T-helper 2 cell treated with Interferon-gamma antibody and Interleukin-4, amounts not matched to agents 5 μg/mL and 100 μg/mL, for 36 hours (primary cell): ENCODE measurements at regions not wholly inside any gene's neighbourhood (a gene's known extent, or its start where the extent isn't known, plus 50 kb on each side); places are given as distances from the start of the nearest gene placed in this dataset.

ENCODE experiments used
- DNase-seq: peaks from one replicate; pipeline ENCODE4 v3.0.0; 2021; ENCODE audit warnings: low spot score
- H3K27ac Mint-ChIP-seq: one replicate; pipeline ENCODE4 v1.8.0; 2021; ENCODE audit warnings: mild to moderate bottlenecking, mixed read lengths
- H3K27me3 Mint-ChIP-seq: one replicate; pipeline ENCODE4 v1.8.0; 2021; ENCODE audit warnings: low read depth, mixed read lengths
- H3K36me3 Mint-ChIP-seq: one replicate; pipeline ENCODE4 v1.8.0; 2021; ENCODE audit warnings: low read depth, mixed read lengths
- H3K4me1 Mint-ChIP-seq: one replicate; pipeline ENCODE4 v1.8.0; 2021; ENCODE audit warnings: low read depth, mixed read lengths
- H3K4me3 Mint-ChIP-seq: one replicate; pipeline ENCODE4 v1.8.0; 2022; ENCODE audit warnings: mild to moderate bottlenecking, moderate library complexity, mixed read lengths
- H3K9me3 Mint-ChIP-seq: one replicate; pipeline ENCODE4 v1.8.0; 2021; ENCODE audit warnings: mixed read lengths

DNA sequence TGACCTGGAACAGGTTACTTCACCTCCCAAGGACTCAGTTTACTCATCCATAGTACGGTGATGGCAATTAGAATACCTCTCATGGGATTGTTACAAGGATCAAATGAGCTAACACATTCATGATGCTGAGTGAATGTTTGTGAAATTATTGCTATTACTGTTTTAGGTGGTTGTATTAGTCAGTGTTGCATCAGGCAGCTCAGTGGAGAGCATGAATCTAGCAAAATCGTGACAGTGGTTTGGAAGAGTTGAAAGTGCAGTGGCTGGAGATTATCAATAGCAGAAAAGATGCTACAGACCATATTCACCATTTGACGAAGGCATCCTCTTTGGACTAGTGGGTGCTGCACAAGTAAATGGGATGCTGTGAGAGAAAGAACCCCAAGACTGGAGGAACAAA lies 50.4 kb upstream of the CTNNBL1 start:
- no peaks in the 10 kb centered on the region for H3K9me3 Mint-ChIP-seq
- H3K4me3 Mint-ChIP-seq, result no peak overlapping the region
- H3K36me3 Mint-ChIP-seq, result no peaks in the 10 kb centered on the region
- H3K4me1 Mint-ChIP-seq, result no peaks in the 10 kb centered on the region
- H3K27me3 Mint-ChIP-seq, result peaks cover 17% of the 10 kb centered on the region
- DNase-seq, result no peak
- H3K27ac Mint-ChIP-seq, result no peak overlapping the region

DNA sequence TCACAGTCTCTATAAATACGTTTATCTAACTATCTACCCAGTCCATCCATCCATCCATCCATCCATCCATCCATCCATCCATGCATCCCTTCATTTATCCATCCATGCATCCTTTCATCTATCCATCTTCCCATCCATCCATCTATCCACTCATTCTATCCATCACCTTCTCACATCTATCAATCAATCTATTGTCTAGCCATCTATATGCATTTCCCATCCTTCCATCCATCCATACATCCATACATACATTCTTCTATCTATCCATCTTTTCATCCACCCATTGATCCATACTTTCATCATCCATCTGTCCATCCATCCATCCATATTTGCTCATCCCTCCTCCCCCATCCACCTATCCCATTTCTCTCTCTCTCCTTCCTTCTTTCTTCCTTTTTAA lies 51.6 kb upstream of the CTNNBL1 start:
- no peak for DNase-seq

DNA sequence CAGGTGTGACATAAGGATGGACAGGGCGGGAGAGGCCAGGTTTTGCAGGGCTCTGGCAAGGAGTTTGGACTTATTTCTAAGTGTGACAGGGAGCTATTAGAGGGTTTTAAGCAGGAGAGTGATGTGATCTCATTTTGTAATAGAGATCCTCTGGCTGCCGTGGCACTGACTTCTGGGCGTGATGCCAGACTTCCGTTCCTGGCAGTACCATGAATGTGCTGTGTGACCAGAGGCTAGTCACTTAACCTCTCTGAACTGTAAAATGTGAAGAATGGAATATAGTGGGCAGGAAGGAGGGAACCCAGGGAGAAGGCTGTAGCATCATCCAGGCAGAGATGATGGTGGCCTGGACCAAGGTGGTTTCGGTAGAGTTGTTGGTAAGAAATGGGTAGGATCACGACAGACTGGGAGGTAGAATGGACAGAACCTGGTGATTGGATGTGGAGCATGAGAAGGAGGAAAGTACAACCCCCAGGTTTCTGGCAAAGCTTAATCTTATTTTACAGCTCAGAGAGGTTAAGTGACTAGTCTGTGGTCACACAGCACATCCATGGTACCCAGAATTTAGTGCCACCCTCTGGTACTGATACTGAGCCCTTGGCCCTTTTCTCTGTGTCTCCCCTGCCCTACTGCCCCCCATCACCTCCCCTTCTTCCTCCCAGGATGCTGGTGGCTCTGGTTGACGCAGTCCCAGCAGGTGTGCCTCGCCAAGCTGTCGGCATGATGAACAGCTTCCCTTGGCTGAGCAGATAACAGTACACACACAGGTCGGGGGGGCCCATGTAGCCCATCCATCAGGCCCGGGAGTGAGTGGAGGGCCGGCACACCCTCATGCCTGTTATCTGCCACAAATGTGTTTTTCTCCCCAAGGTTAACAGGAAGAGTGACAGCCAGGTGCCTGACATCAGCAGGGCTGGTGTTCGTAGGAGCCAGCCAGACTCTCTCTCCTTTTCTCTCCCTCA lies 52.9 kb upstream of the CTNNBL1 start:
- H3K4me3 Mint-ChIP-seq, result no peak overlapping the region
- peaks cover 15% of the 10 kb centered on the region for H3K27me3 Mint-ChIP-seq
- no peaks in the 10 kb centered on the region for H3K36me3 Mint-ChIP-seq
- H3K9me3 Mint-ChIP-seq, result no peaks in the 10 kb centered on the region
- DNase-seq, result no peak
- no peaks in the 10 kb centered on the region for H3K4me1 Mint-ChIP-seq
- no peak overlapping the region for H3K27ac Mint-ChIP-seq

More for the DNA sequence above, 51.6 kb upstream of the CTNNBL1 start:
- no peak overlapping the region for H3K27ac Mint-ChIP-seq
- no peaks in the 10 kb centered on the region for H3K4me1 Mint-ChIP-seq
- no peaks in the 10 kb centered on the region for H3K36me3 Mint-ChIP-seq
- H3K9me3 Mint-ChIP-seq, result no peaks in the 10 kb centered on the region
- no peak overlapping the region for H3K4me3 Mint-ChIP-seq
- H3K27me3 Mint-ChIP-seq, result peaks cover 15% of the 10 kb centered on the region

DNA sequence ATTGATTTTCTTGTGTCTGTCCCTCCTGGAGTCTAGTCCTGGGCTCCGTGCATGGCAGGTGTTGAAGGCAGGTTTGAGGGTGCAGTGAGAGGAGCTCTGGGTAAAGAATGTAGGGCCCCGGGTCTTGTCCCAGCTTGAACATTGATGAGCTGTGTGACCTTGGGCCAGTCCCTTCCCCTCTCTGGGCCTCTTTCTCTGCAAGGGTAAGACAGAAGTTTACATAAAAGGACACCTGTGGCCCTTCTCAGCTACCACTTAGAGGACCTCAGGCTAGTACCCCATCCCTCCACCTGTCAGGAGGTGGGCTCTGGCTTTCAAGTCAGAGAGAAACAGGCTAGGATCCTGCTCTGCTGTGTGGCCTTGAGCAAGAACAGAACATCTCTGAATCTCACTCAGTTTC lies 55.3 kb upstream of the CTNNBL1 start:
- no peak for DNase-seq
- Mint-ChIP-seq H3K36me3 (no peaks in the 10 kb centered on the region), H3K9me3 (peaks cover 5% of the 10 kb centered on the region), H3K27me3 (peaks cover 15% of the 10 kb centered on the region), H3K27ac (no peak overlapping the region), H3K4me3 (no peak overlapping the region), H3K4me1 (no peaks in the 10 kb centered on the region)

DNA sequence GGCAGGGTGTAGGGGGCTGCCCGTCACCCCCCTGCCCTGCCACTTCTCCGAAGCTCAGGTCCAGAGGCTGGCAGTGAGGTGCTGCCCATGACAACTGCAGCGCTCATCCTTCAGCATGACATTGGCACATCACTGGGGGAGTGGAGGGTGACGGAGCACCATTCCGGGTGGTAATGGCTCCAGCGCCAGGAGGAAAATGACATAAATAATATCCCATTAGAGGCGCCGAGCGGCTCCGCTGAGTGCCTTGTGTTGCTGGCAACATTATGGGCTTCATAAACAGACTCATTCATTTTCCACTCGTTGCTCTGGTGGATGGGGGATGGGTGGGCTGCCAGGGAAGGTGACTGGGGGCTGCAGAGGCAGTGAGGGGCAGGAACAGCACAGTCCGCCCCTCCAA lies 56.9 kb upstream of the CTNNBL1 start:
- no peak overlapping the region for H3K4me3 Mint-ChIP-seq
- H3K4me1 Mint-ChIP-seq, result no peaks in the 10 kb centered on the region
- H3K9me3 Mint-ChIP-seq, result peaks cover 5% of the 10 kb centered on the region
- no peak overlapping the region for H3K27ac Mint-ChIP-seq
- peaks cover 9% of the 10 kb centered on the region for H3K27me3 Mint-ChIP-seq
- DNase-seq, result no peak
- no peaks in the 10 kb centered on the region for H3K36me3 Mint-ChIP-seq

DNA sequence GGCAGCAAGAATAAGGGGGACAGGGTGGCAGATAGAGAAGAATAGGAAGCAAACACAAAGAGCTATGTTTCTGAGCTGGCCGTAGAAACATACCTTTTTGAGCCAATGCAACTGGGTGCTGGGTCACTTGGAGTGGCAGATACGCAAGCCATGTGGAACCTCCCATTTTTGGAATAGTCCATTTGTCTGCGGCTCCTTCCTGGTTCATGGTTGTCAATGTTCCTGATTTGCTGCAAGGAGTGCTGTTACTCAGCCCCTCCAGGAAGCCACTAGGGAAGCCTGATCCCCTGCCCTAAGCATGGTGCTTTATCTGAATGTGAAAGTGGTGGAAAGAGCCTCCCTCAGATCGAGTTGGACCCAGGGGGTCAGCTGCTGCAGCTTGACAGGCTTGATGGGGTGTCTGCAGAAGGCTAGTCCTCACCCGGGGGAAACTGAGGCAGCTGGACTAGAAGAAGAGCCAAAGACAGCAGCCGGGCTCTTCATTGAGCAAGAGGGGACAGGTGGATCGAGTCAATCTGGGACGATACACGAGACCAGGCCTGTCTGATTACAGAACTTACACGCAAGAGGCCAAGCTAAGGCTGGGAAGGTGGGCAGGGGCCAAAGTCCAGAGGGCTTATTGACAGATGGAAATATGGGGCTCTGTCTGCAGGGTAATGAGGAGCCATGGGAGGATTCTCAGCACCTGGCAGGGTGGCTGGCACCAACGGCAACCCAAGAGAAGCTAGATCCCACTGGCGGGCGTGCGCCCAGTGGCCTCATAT lies 57.4 kb upstream of the CTNNBL1 start:
- Mint-ChIP-seq H3K27ac (no peak overlapping the region), H3K9me3 (peaks cover 5% of the 10 kb centered on the region), H3K4me1 (no peaks in the 10 kb centered on the region), H3K27me3 (peaks cover 7% of the 10 kb centered on the region), H3K36me3 (no peaks in the 10 kb centered on the region), H3K4me3 (no peak overlapping the region)
- no peak for DNase-seq

DNA sequence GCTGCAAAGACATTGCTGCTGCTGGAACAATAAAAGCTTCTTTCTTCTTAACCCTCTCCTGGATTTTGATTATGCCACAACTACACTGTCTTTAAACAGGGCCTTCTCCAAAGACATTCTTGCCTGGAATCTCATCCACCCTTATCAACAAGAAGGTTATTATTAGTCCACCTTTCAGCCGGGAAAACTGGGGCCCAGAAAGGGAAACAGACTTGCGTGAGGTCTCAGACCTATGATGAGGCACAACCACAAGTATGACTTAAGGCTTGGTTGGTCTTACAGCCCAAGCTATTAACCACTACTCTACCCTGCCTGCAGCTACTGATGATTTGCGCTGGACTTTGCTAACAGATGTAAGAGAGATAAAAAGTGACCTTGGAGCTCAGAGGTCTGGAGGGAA lies 62.8 kb upstream of the CTNNBL1 start:
- Mint-ChIP-seq H3K9me3 (peaks cover 5% of the 10 kb centered on the region), H3K27me3 (peaks cover 13% of the 10 kb centered on the region), H3K27ac (no peak overlapping the region), H3K36me3 (no peaks in the 10 kb centered on the region), H3K4me1 (no peaks in the 10 kb centered on the region), H3K4me3 (no peak overlapping the region)
- no peak for DNase-seq

DNA sequence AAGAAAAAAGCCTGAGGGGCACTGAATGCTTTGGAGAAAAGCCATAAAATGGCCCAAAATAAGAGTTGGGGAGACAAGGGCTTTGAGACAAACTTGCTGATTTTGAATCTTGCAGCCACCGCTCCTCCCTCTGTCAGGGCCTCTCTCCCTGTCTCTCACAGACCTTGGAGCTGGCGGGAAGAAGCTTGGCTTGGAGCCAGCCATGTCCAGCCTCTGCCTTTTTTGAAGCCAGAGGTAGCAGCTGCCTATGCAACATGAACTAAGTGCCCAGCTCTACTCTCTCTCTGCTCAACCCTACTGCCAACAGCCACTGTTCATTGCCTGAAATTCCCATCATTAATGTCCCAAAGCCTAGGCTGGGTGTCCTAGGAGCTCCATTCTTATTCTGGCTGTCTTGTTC lies 63.7 kb upstream of the CTNNBL1 start:
- no peaks in the 10 kb centered on the region for H3K36me3 Mint-ChIP-seq
- no peaks in the 10 kb centered on the region for H3K9me3 Mint-ChIP-seq
- H3K4me1 Mint-ChIP-seq, result no peaks in the 10 kb centered on the region
- H3K27me3 Mint-ChIP-seq, result peaks cover 13% of the 10 kb centered on the region
- no peak for DNase-seq
- no peak overlapping the region for H3K27ac Mint-ChIP-seq
- H3K4me3 Mint-ChIP-seq, result no peak overlapping the region

DNA sequence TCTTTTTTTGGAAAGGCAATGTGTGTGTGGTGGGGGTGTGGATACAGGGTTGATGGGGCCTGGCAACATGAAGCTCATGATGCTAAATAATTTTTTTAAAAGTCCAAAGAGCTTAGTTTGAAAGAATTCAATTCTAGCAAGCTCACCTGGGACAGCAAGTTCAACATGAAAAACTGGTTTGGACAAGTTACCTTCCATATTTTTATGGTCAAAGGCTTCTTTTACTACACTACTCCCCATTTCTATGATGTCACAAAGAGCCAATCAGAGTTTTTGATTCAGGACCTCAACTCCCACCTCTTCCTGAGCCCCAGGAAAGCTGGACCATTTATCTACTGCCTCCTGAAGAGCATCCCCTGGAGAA lies 66.1 kb upstream of the CTNNBL1 start:
- no peak for DNase-seq
- Mint-ChIP-seq H3K4me3 (no peak overlapping the region), H3K27me3 (peaks cover 13% of the 10 kb centered on the region), H3K36me3 (no peaks in the 10 kb centered on the region), H3K4me1 (no peaks in the 10 kb centered on the region), H3K9me3 (no peaks in the 10 kb centered on the region), H3K27ac (no peak overlapping the region)

DNA sequence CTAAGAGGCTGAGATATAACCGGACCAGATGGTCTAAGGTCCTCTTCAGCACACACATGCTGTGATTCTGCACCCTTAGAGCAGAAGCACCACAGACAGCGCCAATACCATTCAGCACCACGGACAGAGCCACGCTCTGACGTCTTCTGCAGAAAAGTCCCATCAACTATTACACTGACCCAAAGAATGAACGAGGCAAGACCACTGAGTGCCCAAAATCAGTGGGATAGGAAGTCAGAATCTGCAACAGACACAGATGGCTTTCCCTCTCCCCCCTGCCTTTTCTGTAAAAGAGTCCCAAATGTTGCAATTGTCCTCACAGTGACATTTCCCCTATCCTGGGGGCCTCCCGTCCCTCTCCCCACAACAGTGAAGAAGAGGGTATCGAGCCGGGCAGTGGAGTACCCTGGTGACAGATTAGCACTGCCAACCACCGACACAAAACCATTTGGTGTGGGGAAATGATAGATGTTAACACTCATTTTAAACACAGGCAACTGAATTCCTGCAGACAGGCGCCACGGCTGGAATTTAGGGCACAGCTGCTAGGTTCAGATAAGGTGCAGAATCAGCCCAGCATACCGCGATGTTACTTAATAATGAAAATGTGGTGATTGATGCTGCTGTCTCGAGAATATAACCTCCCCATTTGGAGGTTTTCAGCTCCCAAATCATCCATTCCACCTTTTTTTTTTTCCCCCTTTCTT lies 66.6 kb upstream of the CTNNBL1 start:
- H3K4me3 Mint-ChIP-seq, result no peak overlapping the region
- no peaks in the 10 kb centered on the region for H3K9me3 Mint-ChIP-seq
- H3K27me3 Mint-ChIP-seq, result peaks cover 13% of the 10 kb centered on the region
- no peak overlapping the region for H3K27ac Mint-ChIP-seq
- no peaks in the 10 kb centered on the region for H3K36me3 Mint-ChIP-seq
- no peaks in the 10 kb centered on the region for H3K4me1 Mint-ChIP-seq
- DNase-seq, result peak; percentile 17

DNA sequence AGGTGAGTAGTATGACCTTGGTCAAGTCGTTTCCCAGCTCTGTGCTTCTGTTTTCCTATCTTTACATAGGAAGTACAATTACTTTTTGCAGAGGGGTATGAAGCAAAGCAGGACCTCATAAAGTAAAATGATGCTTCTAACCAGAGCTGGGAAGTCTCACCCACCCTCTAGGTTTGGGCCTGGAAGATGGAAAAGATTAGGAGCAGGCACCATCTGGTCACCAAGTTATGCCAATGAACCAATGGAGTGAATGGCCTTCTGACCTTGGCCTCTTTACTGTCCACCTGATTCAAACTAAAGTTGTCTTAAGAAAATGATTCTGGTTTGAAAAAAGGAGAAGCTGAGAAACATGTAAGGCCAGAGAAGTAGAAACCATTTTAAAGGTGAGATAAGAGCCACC lies 68.9 kb upstream of the CTNNBL1 start:
- Mint-ChIP-seq H3K9me3 (no peaks in the 10 kb centered on the region), H3K36me3 (no peaks in the 10 kb centered on the region), H3K4me1 (no peaks in the 10 kb centered on the region), H3K27me3 (peaks cover 13% of the 10 kb centered on the region), H3K27ac (no peak overlapping the region), H3K4me3 (no peak overlapping the region)
- no peak for DNase-seq

DNA sequence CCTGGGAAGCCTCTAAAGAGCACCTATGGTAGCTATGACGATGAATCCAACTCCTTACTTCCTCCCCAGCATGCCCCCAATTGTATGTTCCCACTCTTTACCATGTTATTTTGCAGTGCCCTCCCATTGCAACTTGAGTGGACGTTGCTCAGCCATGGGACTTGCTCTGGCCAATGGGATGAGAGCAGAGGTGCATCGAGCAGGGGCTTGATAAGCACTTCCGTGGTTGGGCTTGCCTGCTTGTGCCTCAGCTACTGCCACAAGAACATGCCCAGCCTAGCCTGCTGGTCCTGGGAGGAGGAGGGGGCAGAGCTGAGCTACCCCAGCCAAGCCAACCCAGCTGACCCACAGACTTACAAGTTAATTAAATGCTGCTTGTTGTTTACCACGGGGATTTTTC lies 71.1 kb upstream of the CTNNBL1 start:
- Mint-ChIP-seq H3K4me1 (no peaks in the 10 kb centered on the region), H3K27ac (no peak overlapping the region), H3K9me3 (no peaks in the 10 kb centered on the region), H3K36me3 (no peaks in the 10 kb centered on the region), H3K27me3 (peaks cover 7% of the 10 kb centered on the region), H3K4me3 (no peak overlapping the region)
- no peak for DNase-seq

DNA sequence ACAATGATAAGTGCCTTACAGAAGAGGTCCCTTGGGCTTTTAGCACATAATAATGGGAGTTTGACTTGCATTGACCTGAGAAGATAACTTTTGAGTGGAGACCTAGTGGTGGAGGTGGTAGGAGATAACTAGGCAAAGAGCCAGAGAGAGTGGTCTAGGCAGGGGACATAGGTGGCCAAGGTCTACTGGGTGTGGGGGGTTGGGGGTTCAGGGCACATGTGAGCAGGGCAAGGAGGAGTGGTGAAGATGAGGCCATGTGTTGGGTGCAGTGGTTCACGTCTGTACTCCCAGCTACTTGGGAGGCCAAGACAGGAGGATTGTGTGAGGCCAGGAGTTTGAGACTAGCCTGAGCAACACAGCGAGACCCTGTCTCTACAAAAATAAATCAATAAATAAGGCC lies 74.3 kb upstream of the CTNNBL1 start:
- no peak overlapping the region for H3K4me3 Mint-ChIP-seq
- H3K27ac Mint-ChIP-seq, result no peak overlapping the region
- H3K9me3 Mint-ChIP-seq, result no peaks in the 10 kb centered on the region
- no peaks in the 10 kb centered on the region for H3K36me3 Mint-ChIP-seq
- H3K4me1 Mint-ChIP-seq, result no peaks in the 10 kb centered on the region
- no peak for DNase-seq
- peaks cover 9% of the 10 kb centered on the region for H3K27me3 Mint-ChIP-seq

DNA sequence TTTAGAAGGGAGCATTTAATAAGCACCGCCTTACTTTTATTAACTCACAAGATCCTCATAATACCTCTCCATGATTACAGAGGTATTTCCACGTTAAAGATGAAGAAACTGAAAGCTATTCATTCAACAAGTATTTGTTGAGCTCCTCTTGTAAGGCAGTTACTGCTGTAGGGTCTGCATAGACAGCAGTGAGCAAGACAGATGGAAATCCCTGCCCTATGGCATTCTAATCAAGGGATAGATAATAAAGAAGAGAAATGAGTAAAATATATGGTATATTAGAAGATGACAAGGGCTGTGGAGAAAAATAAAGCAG lies 77.8 kb upstream of the CTNNBL1 start:
- Mint-ChIP-seq H3K4me3 (no peak overlapping the region), H3K9me3 (no peaks in the 10 kb centered on the region), H3K27me3 (peaks cover 12% of the 10 kb centered on the region), H3K36me3 (no peaks in the 10 kb centered on the region), H3K4me1 (no peaks in the 10 kb centered on the region), H3K27ac (no peak overlapping the region)
- no peak for DNase-seq
